WERI-Rb-1 (cell line): ENCODE measurements at regions not wholly inside any gene's neighbourhood (a gene's known extent, or its start where the extent isn't known, plus 50 kb on each side); places are given as distances from the start of the nearest gene placed in this dataset.

Experiments used
- DNase-seq: peaks from one replicate; pipeline ENCODE4 v3.0.0-alpha.2; 2020
- H3K27ac ChIP-seq: fragments of 250-450 bp; sonication (Bioruptor Pico); 2 replicates; pipeline ENCODE4 v1.5.1; 2020; ENCODE audit warnings: mild to moderate bottlenecking, moderate library complexity
- H3K27me3 ChIP-seq: fragments of 250-450 bp; sonication (Bioruptor Pico); 2 replicates; pipeline ENCODE4 v1.5.1; 2021; ENCODE audit warnings: mild to moderate bottlenecking, low read depth, moderate library complexity; ENCODE audit not compliant: insufficient read depth, severe bottlenecking
- H3K36me3 ChIP-seq: fragments of 250-450 bp; sonication (Bioruptor Pico); 2 replicates; pipeline ENCODE4 v1.5.1; 2020; ENCODE audit warnings: mild to moderate bottlenecking, moderate library complexity
- H3K4me3 ChIP-seq: 2 replicates; pipeline ENCODE4 v1.5.1; 2011; ENCODE audit warnings: low read depth, mild to moderate bottlenecking, control low read depth, low read length
- H3K9me3 ChIP-seq: fragments of 250-450 bp; sonication (Bioruptor Pico); 2 replicates; pipeline ENCODE4 v1.5.1; 2021; ENCODE audit warnings: mild to moderate bottlenecking, moderate library complexity; ENCODE audit not compliant: severe bottlenecking
- TF ChIP-seq, protein P1 (sequence below): IDR thresholded peaks from 2 replicates; pipeline ENCODE4 v1.5.1; 2011; ENCODE audit warnings: low read depth, mild to moderate bottlenecking, control low read depth, inconsistent platforms, low read length

DNA sequence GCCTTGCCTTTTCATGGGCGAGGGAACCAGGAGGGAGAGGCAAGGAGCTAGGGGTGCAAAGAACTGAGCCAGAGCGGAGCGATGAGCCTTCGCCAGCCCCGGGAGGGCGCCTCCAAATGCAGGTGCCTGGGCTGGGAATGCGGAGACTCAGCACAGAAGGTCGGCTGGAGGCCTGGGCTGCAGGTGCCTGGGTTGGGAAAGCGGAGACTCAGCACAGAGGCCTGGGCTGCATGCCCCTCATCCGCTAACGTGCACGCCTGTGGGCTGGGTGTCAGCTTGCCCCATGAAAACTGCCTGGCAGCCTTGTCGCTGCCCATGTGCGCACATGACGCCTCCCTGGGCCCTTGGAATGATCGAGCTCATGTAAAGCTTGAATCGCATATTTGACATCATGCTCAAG lies 51.8 kb downstream of the POM121L12 start:
- no peak for DNase-seq
- Histone ChIP-seq H3K36me3 (no peaks in the 10 kb centered on the region), H3K27ac (no peak overlapping the region), H3K9me3 (no peaks in the 10 kb centered on the region), H3K27me3 (no peaks in the 10 kb centered on the region), H3K4me3 (no peak overlapping the region)
- TF ChIP-seq, protein P1, sequence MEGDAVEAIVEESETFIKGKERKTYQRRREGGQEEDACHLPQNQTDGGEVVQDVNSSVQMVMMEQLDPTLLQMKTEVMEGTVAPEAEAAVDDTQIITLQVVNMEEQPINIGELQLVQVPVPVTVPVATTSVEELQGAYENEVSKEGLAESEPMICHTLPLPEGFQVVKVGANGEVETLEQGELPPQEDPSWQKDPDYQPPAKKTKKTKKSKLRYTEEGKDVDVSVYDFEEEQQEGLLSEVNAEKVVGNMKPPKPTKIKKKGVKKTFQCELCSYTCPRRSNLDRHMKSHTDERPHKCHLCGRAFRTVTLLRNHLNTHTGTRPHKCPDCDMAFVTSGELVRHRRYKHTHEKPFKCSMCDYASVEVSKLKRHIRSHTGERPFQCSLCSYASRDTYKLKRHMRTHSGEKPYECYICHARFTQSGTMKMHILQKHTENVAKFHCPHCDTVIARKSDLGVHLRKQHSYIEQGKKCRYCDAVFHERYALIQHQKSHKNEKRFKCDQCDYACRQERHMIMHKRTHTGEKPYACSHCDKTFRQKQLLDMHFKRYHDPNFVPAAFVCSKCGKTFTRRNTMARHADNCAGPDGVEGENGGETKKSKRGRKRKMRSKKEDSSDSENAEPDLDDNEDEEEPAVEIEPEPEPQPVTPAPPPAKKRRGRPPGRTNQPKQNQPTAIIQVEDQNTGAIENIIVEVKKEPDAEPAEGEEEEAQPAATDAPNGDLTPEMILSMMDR = no peak

DNA sequence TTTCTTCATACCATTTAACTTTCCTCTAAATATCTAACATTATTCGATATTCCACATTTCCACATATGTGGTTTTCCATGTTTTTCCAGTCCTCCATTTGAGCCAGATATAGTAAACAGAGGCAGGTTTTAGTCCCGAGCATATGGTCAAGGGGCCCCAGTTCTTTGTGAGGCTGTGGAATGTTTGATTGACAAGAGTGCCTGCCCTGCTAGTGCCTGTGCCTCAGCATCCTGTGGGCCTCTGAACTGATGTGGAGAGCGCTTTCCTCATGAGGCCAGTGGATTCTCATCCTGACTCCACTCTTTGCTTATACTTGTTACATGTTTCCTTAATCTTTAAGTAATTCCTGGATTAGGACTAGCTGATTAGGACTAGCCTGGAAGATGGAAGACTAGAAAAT lies 58.8 kb downstream of the POM121L12 start:
- H3K27me3 ChIP-seq = no peaks in the 10 kb centered on the region
- TF ChIP-seq, protein P1 = no peak
- H3K4me3 ChIP-seq = no peak overlapping the region
- H3K36me3 ChIP-seq = no peaks in the 10 kb centered on the region
- H3K9me3 ChIP-seq = no peaks in the 10 kb centered on the region
- DNase-seq = no peak
- H3K27ac ChIP-seq = no peak overlapping the region

DNA sequence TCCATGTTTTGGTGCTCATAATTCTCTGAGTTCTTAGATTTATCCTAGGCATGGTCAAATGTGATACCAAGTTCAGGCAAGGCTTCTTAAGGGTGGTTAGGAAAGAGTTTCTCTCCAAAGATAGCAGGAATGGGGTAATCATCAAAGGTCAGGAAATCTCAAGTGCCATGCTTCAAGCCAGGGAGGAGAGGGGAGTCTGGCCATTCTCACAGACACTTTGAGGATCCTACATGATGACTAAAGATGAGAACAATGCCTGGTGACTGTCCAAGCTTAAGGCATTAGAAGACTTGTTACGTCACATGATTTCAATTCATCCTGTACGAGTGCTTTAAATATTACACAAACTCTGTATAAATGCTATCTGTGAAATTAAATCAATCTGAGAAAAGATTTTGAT lies 59.4 kb downstream of the POM121L12 start:
- Histone ChIP-seq H3K4me3 (no peak overlapping the region), H3K36me3 (no peaks in the 10 kb centered on the region), H3K27ac (no peak overlapping the region), H3K27me3 (no peaks in the 10 kb centered on the region), H3K9me3 (no peaks in the 10 kb centered on the region)
- TF ChIP-seq, protein P1 = no peak
- DNase-seq = no peak

DNA sequence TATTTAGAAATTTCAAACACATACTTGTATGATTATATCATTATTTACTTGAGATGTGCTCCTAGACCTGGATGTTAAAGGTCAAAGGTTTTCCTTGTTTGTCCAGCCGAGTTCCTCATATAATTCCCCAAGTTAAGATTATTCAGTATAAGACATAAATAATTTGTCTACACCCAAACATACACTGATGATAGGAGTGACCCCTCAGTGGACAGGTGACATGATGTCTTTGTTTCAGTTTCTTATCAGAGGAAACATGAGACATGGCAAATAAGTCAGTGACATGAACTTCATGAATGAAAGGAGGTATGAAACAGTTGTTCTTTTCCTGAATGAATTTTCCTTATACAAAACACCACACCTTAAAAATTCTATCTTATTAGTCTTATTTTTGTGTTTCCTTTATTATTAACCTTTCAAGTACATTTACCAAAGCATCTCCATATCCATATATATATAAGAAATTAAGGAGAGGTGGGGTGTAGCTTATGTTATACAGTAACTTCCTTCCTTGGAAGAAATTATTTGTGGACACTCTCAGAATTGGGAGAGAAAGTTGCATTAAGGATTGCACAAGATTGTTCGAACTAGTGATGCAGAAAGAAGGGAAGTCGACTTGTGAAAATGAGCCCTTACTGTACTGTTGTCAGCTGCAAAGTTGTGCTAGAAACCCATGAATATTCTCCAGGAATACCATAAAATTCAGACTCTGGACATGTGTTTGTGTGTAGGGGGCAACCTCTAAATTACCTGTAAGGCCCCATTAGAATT lies 60.5 kb downstream of the POM121L12 start:
- TF ChIP-seq, protein P1 = no peak

DNA sequence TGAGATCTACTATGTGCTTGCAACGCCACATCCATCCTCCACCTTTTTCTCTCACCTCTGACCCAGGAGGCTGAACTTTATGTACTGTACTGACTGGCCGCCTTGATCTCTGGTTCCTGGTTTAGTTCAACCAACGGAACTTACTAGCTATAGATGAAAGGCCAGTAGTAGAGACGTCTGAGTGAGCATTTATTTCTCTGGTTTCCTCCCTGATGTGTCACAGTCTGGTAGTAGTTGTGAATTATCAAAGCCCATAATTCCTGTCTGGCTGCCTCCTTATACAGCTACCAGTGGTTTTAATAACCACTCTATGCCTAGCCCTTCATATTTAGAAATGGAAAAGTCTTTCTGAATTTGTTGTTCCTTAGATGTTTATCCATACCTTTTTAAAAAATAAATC lies 64.7 kb downstream of the POM121L12 start:
- no peaks in the 10 kb centered on the region for H3K9me3 ChIP-seq
- no peak for DNase-seq
- H3K36me3 ChIP-seq = no peaks in the 10 kb centered on the region
- TF ChIP-seq, protein P1 = no peak
- no peaks in the 10 kb centered on the region for H3K27me3 ChIP-seq
- H3K27ac ChIP-seq = no peak overlapping the region
- H3K4me3 ChIP-seq = no peak overlapping the region

More for the DNA sequence above, 60.5 kb downstream of the POM121L12 start:
- DNase-seq = no peak
- Histone ChIP-seq H3K27me3 (no peaks in the 10 kb centered on the region), H3K4me3 (no peak overlapping the region), H3K27ac (no peak overlapping the region), H3K36me3 (no peaks in the 10 kb centered on the region), H3K9me3 (no peaks in the 10 kb centered on the region)

DNA sequence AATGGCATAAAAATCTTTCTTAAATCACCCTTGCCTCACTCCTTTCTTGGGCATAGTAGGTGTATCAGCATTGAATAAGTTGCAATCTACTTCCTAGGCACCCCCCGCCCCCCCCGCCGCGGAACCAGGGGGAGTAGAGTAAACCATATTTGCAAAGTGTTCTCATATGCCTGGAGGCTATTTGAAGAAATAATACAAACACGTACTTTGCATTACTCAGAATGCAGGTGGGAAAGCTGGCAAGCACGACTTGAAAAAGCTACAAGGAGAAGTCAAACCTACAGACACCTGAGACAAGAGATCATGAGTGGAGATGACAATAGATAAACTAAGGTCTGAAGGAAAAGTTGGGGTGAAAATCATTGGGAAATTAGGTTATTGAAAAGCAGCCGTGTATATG lies 65.6 kb downstream of the POM121L12 start:
- Histone ChIP-seq H3K27me3 (no peaks in the 10 kb centered on the region), H3K27ac (no peak overlapping the region), H3K4me3 (no peak overlapping the region), H3K9me3 (no peaks in the 10 kb centered on the region), H3K36me3 (no peaks in the 10 kb centered on the region)
- DNase-seq = no peak
- TF ChIP-seq, protein P1 = no peak
